ENCODE measurements at regions not wholly inside any gene's neighbourhood (a gene's known extent, or its start where the extent isn't known, plus 50 kb on each side); places are given as distances from the start of the nearest gene placed in this dataset.

DNA sequence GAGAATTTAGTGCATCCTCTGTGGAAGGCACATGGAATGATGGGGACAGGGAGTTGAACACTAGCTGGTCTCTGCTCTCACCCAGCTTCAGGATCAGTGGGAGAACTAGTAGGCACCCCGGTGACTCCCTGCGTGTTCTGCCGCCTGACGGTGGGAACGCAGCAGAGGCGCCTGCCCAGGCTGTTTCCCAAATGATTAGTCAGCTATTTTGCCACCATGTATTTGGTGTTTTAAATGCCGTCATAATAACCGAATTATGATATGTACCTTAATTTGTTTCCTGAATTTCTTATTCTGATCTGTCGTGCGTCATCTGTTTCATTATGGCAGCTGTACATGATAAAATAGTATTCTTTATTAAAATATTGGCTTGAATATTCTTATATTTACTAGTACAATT is 115.9 kb upstream of the GJB6 start:
- Histone ChIP-seq H3K9me3 (no peaks in the 10 kb centered on the region), H3K4me1 (no peaks in the 10 kb centered on the region), H3K27me3 (no peaks in the 10 kb centered on the region), H3K4me3 (no peak overlapping the region), H3K36me3 (no peaks in the 10 kb centered on the region), H3K27ac (no peak overlapping the region)
- intact Hi-C loops (cut with DNase I), result no loop called here
- TF ChIP-seq, protein P1, sequence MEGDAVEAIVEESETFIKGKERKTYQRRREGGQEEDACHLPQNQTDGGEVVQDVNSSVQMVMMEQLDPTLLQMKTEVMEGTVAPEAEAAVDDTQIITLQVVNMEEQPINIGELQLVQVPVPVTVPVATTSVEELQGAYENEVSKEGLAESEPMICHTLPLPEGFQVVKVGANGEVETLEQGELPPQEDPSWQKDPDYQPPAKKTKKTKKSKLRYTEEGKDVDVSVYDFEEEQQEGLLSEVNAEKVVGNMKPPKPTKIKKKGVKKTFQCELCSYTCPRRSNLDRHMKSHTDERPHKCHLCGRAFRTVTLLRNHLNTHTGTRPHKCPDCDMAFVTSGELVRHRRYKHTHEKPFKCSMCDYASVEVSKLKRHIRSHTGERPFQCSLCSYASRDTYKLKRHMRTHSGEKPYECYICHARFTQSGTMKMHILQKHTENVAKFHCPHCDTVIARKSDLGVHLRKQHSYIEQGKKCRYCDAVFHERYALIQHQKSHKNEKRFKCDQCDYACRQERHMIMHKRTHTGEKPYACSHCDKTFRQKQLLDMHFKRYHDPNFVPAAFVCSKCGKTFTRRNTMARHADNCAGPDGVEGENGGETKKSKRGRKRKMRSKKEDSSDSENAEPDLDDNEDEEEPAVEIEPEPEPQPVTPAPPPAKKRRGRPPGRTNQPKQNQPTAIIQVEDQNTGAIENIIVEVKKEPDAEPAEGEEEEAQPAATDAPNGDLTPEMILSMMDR (IDR thresholded peaks at IDR 0.05), result no peak
- TF ChIP-seq POLR2A (IDR thresholded peaks at IDR 0.05) (no peak), POLR2AphosphoS5 (IDR thresholded peaks at IDR 0.05) (no peak), EP300 (IDR thresholded peaks at IDR 0.05) (no peak)
- DNase-seq, result no peak
- 95 to 97% methylated on average over 10 of the region's 10 CpGs for WGBS, 2 donors

DNA sequence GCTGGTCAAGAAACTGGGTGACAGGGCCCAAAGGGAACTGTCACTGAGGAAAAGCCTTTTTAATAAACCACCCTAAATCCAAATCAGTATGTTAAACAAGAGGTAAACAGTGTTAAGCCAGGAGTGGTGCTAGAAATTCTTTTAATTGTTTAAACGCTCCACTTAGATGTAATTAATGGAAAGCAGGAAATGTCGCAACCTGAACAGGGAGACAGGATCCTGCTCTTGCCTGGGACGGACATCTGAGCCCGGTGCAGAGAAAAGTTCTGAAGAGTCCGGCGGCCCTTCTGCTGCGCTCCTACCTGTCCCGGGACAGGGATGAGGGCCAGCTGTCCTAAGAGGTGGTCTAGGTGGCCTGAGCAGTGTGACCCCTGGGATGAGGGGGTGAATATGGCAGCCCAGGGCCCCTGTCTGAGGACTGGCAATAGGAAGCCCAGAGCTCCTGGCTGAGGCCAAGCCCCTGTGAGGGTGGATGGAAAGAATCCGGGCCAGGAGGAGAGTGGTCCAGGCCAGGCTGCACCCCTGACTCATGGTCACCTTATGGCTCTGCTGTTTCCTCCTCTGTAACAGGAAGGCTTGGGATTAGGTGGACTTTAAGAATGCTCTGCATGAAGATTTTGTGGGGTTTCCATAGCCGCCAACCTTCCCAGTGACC is 112.8 kb upstream of the GJB6 start:
- whole genome bisulfite sequencing, 2 donors, result 87 to 91% methylated on average over 10 of the region's 10 CpGs

DNA sequence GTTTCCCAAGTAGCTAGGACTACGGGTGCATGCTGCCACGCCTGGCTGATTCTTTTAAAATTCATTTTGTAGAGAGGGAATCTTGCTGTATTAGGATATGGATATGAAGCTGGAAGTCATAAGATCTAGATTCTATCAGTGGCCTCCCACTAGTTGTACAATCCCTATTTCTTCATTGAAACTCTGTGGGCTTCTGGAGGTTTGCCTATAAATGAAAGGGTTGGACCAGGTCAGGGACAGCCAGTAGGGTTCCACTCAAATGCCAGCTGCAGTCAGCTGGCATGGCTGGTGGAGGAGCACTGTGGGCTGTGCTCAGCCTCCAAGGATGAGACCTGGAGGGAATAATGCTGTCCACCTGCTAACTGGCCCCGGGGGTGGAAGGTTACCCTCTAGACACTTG is 110.2 kb upstream of the GJB6 start:
- no peak for DNase-seq
- intact Hi-C loops (cut with DNase I), result no loop called here
- 92 to 96% methylated on average over 3 of the region's 3 CpGs for WGBS, 2 donors
- TF ChIP-seq, protein P1 (IDR thresholded peaks at IDR 0.05), result no peak
- TF ChIP-seq POLR2AphosphoS5 (IDR thresholded peaks at IDR 0.05), result no peak
- TF ChIP-seq POLR2A (IDR thresholded peaks at IDR 0.05), result no peak
- TF ChIP-seq EP300 (IDR thresholded peaks at IDR 0.05), result no peak
- no peaks in the 10 kb centered on the region for H3K27me3 ChIP-seq
- H3K27ac ChIP-seq, result no peak overlapping the region
- no peak overlapping the region for H3K4me3 ChIP-seq
- H3K9me3 ChIP-seq, result no peaks in the 10 kb centered on the region
- H3K36me3 ChIP-seq, result no peaks in the 10 kb centered on the region
- H3K4me1 ChIP-seq, result no peaks in the 10 kb centered on the region

More for the DNA sequence above, 112.8 kb upstream of the GJB6 start:
- intact Hi-C loops (cut with DNase I), result no loop called here
- no peak overlapping the region for H3K4me3 ChIP-seq
- no peaks in the 10 kb centered on the region for H3K9me3 ChIP-seq
- no peak overlapping the region for H3K27ac ChIP-seq
- no peak for DNase-seq
- H3K27me3 ChIP-seq, result no peaks in the 10 kb centered on the region
- H3K36me3 ChIP-seq, result no peaks in the 10 kb centered on the region
- TF ChIP-seq POLR2A (IDR thresholded peaks at IDR 0.05) (no peak), EP300 (IDR thresholded peaks at IDR 0.05) (no peak), POLR2AphosphoS5 (IDR thresholded peaks at IDR 0.05) (no peak)
- TF ChIP-seq, protein P1 (IDR thresholded peaks at IDR 0.05), result no peak
- no peaks in the 10 kb centered on the region for H3K4me1 ChIP-seq

DNA sequence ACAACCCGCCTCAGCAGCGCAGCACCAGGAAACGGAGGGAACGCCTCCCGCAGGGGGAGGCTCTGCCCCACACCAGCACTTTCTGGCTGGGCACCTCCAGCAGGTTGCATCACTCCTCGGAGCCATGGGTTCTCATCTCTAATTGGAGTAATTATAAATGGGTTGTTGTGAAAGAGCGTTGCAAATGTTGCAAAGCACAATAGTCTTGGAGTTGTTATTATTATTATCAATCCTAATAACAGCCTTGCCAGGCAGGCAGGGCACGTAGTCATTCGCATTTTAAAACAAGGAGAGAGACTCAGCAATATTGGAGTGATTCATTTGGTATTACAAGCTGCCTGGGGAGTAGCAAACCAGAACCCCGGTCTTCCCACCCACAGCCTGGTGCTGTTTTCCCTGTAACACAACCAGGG is 108.6 kb upstream of the GJB6 start:
- intact Hi-C loops (cut with DNase I), result no loop called here
- no peaks in the 10 kb centered on the region for H3K36me3 ChIP-seq
- no peak for TF ChIP-seq EP300 (IDR thresholded peaks at IDR 0.05)
- TF ChIP-seq POLR2AphosphoS5 (IDR thresholded peaks at IDR 0.05), result no peak
- TF ChIP-seq, protein P1 (IDR thresholded peaks at IDR 0.05), result no peak
- TF ChIP-seq POLR2A (IDR thresholded peaks at IDR 0.05), result no peak
- H3K27me3 ChIP-seq, result no peaks in the 10 kb centered on the region
- no peak overlapping the region for H3K4me3 ChIP-seq
- H3K4me1 ChIP-seq, result no peaks in the 10 kb centered on the region
- no peak for DNase-seq
- WGBS, 2 donors, result 68 to 79% methylated on average over 10 of the region's 10 CpGs
- no peaks in the 10 kb centered on the region for H3K9me3 ChIP-seq
- H3K27ac ChIP-seq, result no peak overlapping the region
